Glutamatergic neuron (in vitro differentiated cells): ENCODE measurements at regions not wholly inside any gene's neighbourhood (a gene's known extent, or its start where the extent isn't known, plus 50 kb on each side); places are given as distances from the start of the nearest gene placed in this dataset.

Experiments
- DNase-seq: peaks from one replicate; pipeline ENCODE4 v3.0.0; 2022
- H3K27ac Mint-ChIP-seq: one replicate; pipeline ENCODE4 v1.8.0; 2020; ENCODE audit warnings: mild to moderate bottlenecking, mixed read lengths, inconsistent platforms; ENCODE audit not compliant: unreplicated experiment
- H3K27me3 Mint-ChIP-seq: one replicate; pipeline ENCODE4 v1.8.0; 2020; ENCODE audit warnings: mild to moderate bottlenecking, moderate library complexity, mixed read lengths, inconsistent platforms; ENCODE audit not compliant: unreplicated experiment
- H3K36me3 Mint-ChIP-seq: one replicate; pipeline ENCODE4 v1.8.0; 2020; ENCODE audit warnings: mild to moderate bottlenecking, mixed read lengths, inconsistent platforms; ENCODE audit not compliant: unreplicated experiment
- H3K4me1 Mint-ChIP-seq: one replicate; pipeline ENCODE4 v1.8.0; 2020; ENCODE audit warnings: mild to moderate bottlenecking, low read depth, mixed read lengths, inconsistent platforms; ENCODE audit not compliant: unreplicated experiment
- H3K4me3 Mint-ChIP-seq: one replicate; pipeline ENCODE4 v1.8.0; 2020; ENCODE audit warnings: mild to moderate bottlenecking, mixed read lengths, inconsistent platforms; ENCODE audit not compliant: unreplicated experiment
- H3K9me3 Mint-ChIP-seq: one replicate; pipeline ENCODE4 v1.8.0; 2020; ENCODE audit warnings: mild to moderate bottlenecking, moderate library complexity, mixed read lengths, inconsistent platforms; ENCODE audit not compliant: unreplicated experiment
- TF ChIP-seq, protein P1 (sequence below): fragments of 200-600 bp; sonication (generic); IDR thresholded peaks from one replicate; pipeline ENCODE4 v1.5.0; 2021; ENCODE audit not compliant: partially characterized antibody, unreplicated experiment

DNA sequence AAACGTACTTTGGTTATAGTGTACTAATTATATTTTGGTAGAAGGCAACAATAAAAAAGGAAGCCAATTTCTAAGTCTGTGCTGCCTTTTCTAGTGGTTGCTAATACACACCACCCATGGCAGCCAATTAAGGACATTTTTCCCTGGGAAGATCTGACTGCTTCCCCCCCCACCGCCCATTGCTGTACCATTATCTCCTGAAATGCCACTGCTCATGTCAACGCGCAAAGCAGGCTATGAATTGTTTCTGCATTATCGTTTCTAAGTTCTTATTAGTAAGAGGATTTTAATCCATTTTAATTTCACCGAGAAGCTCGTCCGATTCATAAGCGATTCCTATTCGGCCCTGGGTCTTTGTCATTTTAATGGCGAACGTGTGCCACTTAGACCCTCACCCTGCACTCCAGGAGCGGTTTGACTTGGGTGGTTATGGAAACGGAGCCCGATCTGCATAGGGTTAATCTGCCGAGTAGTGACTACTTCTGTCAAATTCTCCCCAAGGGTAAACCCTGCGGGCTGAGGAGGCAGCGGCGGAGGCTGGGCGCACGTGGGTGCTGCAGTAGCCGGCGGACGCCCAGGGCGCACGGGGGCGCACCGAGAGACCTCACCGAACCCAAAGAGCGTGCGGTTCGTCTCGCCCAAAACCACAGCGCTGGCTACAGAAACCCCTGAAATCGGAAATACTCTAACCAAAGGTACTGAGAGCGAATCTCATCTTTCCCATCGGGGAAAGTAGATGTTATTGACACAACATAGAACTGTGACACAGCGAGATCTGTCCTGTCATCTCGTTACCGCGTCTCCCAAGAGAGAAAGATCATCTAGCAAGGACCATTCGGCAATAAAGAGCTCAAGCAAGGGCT, 55.8 kb upstream of the SHC3 start:
- TF ChIP-seq, protein P1, sequence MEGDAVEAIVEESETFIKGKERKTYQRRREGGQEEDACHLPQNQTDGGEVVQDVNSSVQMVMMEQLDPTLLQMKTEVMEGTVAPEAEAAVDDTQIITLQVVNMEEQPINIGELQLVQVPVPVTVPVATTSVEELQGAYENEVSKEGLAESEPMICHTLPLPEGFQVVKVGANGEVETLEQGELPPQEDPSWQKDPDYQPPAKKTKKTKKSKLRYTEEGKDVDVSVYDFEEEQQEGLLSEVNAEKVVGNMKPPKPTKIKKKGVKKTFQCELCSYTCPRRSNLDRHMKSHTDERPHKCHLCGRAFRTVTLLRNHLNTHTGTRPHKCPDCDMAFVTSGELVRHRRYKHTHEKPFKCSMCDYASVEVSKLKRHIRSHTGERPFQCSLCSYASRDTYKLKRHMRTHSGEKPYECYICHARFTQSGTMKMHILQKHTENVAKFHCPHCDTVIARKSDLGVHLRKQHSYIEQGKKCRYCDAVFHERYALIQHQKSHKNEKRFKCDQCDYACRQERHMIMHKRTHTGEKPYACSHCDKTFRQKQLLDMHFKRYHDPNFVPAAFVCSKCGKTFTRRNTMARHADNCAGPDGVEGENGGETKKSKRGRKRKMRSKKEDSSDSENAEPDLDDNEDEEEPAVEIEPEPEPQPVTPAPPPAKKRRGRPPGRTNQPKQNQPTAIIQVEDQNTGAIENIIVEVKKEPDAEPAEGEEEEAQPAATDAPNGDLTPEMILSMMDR, result no peak
- Mint-ChIP-seq H3K4me1 (no peaks in the 10 kb centered on the region), H3K27me3 (no peaks in the 10 kb centered on the region), H3K9me3 (peaks cover 2% of the 10 kb centered on the region), H3K36me3 (no peaks in the 10 kb centered on the region), H3K4me3 (peak overlapping the region; percentile 84), H3K27ac (no peak overlapping the region)
- DNase-seq, result peak; percentile 48

DNA sequence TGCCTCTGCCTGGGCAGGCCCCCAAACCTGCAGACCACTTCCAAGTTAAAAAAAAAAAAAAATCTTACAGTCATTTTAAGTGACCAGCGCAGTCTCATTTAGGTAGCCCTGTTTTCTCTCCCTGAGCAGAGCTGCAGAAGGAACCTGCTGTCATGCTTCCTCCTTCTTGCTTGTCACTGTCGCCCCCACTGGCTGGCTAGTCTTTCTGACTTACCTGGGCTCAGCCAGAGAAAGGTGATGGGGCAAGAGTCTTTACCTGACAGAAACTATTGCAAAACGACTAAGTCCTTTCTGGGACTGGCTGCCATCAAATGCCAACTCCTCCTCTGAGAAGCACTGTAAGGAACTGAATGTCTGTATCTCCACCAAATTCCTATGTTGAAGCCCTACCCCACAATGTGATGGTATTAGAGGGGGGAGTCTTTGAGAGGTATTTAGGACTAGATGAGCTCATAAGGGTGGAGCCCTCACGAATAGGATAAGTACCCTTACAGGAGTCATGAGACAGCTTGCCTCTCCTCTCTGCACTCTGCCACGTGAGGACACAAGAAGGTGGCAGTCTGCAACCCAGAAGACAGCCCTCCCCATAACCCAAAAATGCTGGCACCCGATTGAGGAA, 58.4 kb upstream of the SHC3 start:
- H3K27me3 Mint-ChIP-seq, result no peaks in the 10 kb centered on the region
- no peak overlapping the region for H3K4me3 Mint-ChIP-seq
- H3K9me3 Mint-ChIP-seq, result peaks cover 2% of the 10 kb centered on the region
- no peaks in the 10 kb centered on the region for H3K4me1 Mint-ChIP-seq
- no peak overlapping the region for H3K27ac Mint-ChIP-seq
- DNase-seq, result no peak
- no peaks in the 10 kb centered on the region for H3K36me3 Mint-ChIP-seq
- TF ChIP-seq, protein P1, result no peak

DNA sequence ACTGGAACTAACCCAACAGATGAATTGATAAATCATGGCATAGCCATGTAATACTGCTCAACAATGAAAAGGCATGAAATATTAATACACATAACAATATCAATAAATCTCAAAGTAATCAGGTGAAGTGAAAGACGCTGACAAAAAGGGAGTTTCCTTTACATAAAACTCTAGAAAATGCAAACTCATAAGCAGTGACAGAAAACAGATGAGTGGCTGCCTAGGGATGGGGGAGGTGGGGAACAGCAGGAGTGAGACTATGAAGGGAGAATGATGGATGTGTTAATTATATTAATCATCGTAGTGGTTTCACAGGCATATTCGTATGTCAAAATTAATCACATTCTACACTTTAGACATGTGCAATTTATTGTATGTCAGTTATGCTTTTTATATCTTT, 59.8 kb upstream of the SHC3 start:
- H3K27me3 Mint-ChIP-seq, result no peaks in the 10 kb centered on the region
- no peaks in the 10 kb centered on the region for H3K4me1 Mint-ChIP-seq
- TF ChIP-seq, protein P1, result no peak
- no peaks in the 10 kb centered on the region for H3K36me3 Mint-ChIP-seq
- H3K27ac Mint-ChIP-seq, result no peak overlapping the region
- H3K4me3 Mint-ChIP-seq, result no peak overlapping the region
- peaks cover 2% of the 10 kb centered on the region for H3K9me3 Mint-ChIP-seq
- no peak for DNase-seq

DNA sequence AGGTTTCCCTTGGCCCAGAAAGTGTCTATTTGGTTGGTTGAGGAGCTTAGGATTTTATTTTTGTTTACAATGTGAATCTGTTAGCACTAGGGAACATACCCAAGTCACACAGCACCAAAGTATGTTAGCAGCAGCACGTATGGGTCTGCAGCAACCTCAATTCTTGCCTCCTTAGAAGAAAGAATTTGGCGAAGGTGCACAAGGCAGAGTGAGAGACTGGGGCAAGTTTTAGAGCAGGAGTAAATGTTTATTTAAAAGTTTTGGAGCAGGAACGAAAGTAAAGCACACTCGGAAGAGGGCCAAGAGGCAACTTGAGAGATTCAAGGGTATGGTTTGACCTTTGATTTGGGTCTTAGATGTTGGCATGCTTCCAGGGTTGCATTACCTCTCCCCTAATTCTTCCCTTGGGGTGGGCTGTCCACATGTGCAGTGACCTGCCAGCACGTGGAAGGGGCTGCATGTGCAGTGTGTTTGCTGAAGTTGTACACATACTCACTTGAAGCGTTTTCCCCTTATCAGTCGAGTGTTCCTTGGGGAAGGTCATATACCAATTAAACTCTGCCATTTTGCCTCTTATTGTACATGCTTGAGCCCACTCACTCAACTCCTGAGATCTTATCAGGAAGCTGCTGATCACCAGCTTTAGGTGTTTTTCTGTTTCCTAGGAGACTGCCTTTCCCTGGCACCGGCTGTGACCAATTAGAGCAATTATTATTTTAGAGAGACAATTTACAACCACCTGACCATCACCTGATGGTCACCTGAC, 64.9 kb upstream of the SHC3 start:
- no peaks in the 10 kb centered on the region for H3K4me1 Mint-ChIP-seq
- no peaks in the 10 kb centered on the region for H3K36me3 Mint-ChIP-seq
- no peaks in the 10 kb centered on the region for H3K9me3 Mint-ChIP-seq
- TF ChIP-seq, protein P1, result no peak
- H3K4me3 Mint-ChIP-seq, result no peak overlapping the region
- DNase-seq, result no peak
- H3K27me3 Mint-ChIP-seq, result no peaks in the 10 kb centered on the region
- H3K27ac Mint-ChIP-seq, result no peak overlapping the region
